Type B pancreatic cell (in vitro differentiated cells): ENCODE measurements at regions not wholly inside any gene's neighbourhood (a gene's known extent, or its start where the extent isn't known, plus 50 kb on each side); places are given as distances from the start of the nearest gene placed in this dataset.

ENCODE experiments used
- DNase-seq: peaks from one replicate; pipeline ENCODE4 v3.0.0; 2021; ENCODE audit warnings: mixed read lengths; ENCODE audit not compliant: unreplicated experiment; ENCODE audit errors: extremely low spot score
- H3K27ac Mint-ChIP-seq: 2 replicates; pipeline ENCODE4 v1.8.0; 2021; ENCODE audit warnings: mild to moderate bottlenecking, mixed read lengths
- H3K27me3 Mint-ChIP-seq: 2 replicates; pipeline ENCODE4 v1.8.0; 2021; ENCODE audit warnings: mixed read lengths
- H3K36me3 Mint-ChIP-seq: 2 replicates; pipeline ENCODE4 v1.8.0; 2021; ENCODE audit warnings: mixed read lengths
- H3K4me1 Mint-ChIP-seq: one replicate; pipeline ENCODE4 v1.8.0; 2021; ENCODE audit warnings: mixed read lengths; ENCODE audit not compliant: unreplicated experiment
- H3K4me3 Mint-ChIP-seq: 2 replicates; pipeline ENCODE4 v1.8.0; 2021; ENCODE audit warnings: mild to moderate bottlenecking, mixed read lengths
- H3K9me3 Mint-ChIP-seq: 2 replicates; pipeline ENCODE4 v1.8.0; 2021; ENCODE audit warnings: mixed read lengths
- CTCF ChIP-seq: fragments of 200-600 bp; sonication (generic); conservative IDR thresholded peaks from 2 replicates; pipeline ENCODE4 v1.5.0; 2021; ENCODE audit warnings: antibody characterized with exemption, mild to moderate bottlenecking

- Mint-ChIP-seq H3K4me3 (no peak overlapping the region), H3K27ac (no peak overlapping the region), H3K27me3 (no peaks in the 10 kb centered on the region), H3K4me1 (peaks cover 22% of the 10 kb centered on the region), H3K9me3 (no peaks in the 10 kb centered on the region), H3K36me3 (peaks cover 3% of the 10 kb centered on the region)
- DNase-seq = no peak
- TF ChIP-seq CTCF = no peak
Measured at GRCh38 chr7:13032576-13032975, 345.1 kb downstream of the ARL4A start.

GRCh38 chr7:13034693-13035092, 347.3 kb downstream of the ARL4A start:
- Mint-ChIP-seq H3K27ac (no peak overlapping the region), H3K27me3 (no peaks in the 10 kb centered on the region), H3K4me1 (peaks cover 16% of the 10 kb centered on the region), H3K4me3 (no peak overlapping the region), H3K36me3 (peaks cover 3% of the 10 kb centered on the region), H3K9me3 (no peaks in the 10 kb centered on the region)
- DNase-seq = no peak
- TF ChIP-seq CTCF = no peak

GRCh38 chr7:13035233-13035632, 347.8 kb downstream of the ARL4A start:
- no peak for TF ChIP-seq CTCF
- no peak for DNase-seq
- Mint-ChIP-seq H3K27me3 (no peaks in the 10 kb centered on the region), H3K27ac (no peak overlapping the region), H3K4me1 (peaks cover 16% of the 10 kb centered on the region), H3K9me3 (no peaks in the 10 kb centered on the region), H3K36me3 (peaks cover 3% of the 10 kb centered on the region), H3K4me3 (no peak overlapping the region)

GRCh38 chr7:13036256-13036780, 348.9 kb downstream of the ARL4A start:
- no peak for TF ChIP-seq CTCF
- H3K36me3 Mint-ChIP-seq = peaks cover 3% of the 10 kb centered on the region
- no peaks in the 10 kb centered on the region for H3K9me3 Mint-ChIP-seq
- H3K4me1 Mint-ChIP-seq = peaks cover 16% of the 10 kb centered on the region
- H3K4me3 Mint-ChIP-seq = no peak overlapping the region
- H3K27ac Mint-ChIP-seq = no peak overlapping the region
- DNase-seq = no peak
- no peaks in the 10 kb centered on the region for H3K27me3 Mint-ChIP-seq

- DNase-seq = no peak
- Mint-ChIP-seq H3K36me3 (peaks cover 3% of the 10 kb centered on the region), H3K4me3 (no peak overlapping the region), H3K27me3 (no peaks in the 10 kb centered on the region), H3K27ac (no peak overlapping the region), H3K4me1 (peaks cover 10% of the 10 kb centered on the region), H3K9me3 (no peaks in the 10 kb centered on the region)
- TF ChIP-seq CTCF = no peak
Measured at GRCh38 chr7:13037216-13037615, 349.8 kb downstream of the ARL4A start.
